ENCODE measurements at regions not wholly inside any gene's neighbourhood (a gene's known extent, or its start where the extent isn't known, plus 50 kb on each side); places are given as distances from the start of the nearest gene placed in this dataset.
A peak's percentile ranks its signal among the peaks of the same experiment; 100 is the strongest.

DNA sequence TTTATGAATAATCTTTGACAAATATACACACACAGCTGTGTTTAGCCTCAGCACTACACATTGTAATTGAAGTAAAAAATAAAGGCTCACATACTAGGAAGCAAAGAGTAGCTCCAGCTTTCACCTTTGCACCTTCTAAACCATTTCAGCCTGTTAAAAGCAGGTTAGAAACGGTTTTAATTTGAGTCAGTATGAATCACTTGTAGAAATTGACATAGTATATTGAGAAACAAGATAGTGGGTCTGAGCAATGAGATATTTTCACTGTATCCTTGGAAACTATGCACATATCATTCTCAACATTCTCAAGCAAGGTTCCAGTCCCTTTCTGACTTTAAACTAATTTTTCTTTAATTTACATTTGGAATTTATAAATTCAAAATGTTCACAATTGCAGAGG lies 380.3 kb downstream of the AASDHPPT start:
- no peak overlapping the region for H3K9ac ChIP-seq (ENCODE audit: low read length)
- H3K27me3 ChIP-seq (ENCODE audit: insufficient read depth, low read length) = no peaks in the 10 kb centered on the region
- no peaks in the 10 kb centered on the region for H3K79me2 ChIP-seq (ENCODE audit: insufficient read depth, low read length)
- Mint-ChIP-seq H3K4me1 (ENCODE audit: low read depth, unreplicated experiment) (peaks cover 33% of the 10 kb centered on the region), H3K9me3 (ENCODE audit: unreplicated experiment) (peaks cover 2% of the 10 kb centered on the region), H3K27me3 (ENCODE audit: low read depth, unreplicated experiment) (no peaks in the 10 kb centered on the region), H3K27ac (ENCODE audit: unreplicated experiment) (no peak overlapping the region), H3K4me3 (ENCODE audit: unreplicated experiment) (no peak overlapping the region), H3K36me3 (ENCODE audit: low read depth, unreplicated experiment) (no peaks in the 10 kb centered on the region)
- H2AFZ ChIP-seq (ENCODE audit: low read depth, low read length) = no peak overlapping the region
- H3K4me3 ChIP-seq (ENCODE audit: insufficient read depth, low read depth, low read length) = no peak overlapping the region
- H3K36me3 ChIP-seq (ENCODE audit: insufficient read depth, low read length) = no peaks in the 10 kb centered on the region
- H3K4me2 ChIP-seq (ENCODE audit: low read length) = peak overlapping the region; percentile 8
- FAIRE-seq (no peak), DNase-seq (ENCODE audit: low read depth) (peak; percentile 84)
- peaks cover 28% of the 10 kb centered on the region for H3K4me1 ChIP-seq (ENCODE audit: insufficient read depth, low read length)
- H3K27ac ChIP-seq (ENCODE audit: low read depth, low read length) = peak overlapping the region; percentile 66
- no peaks in the 10 kb centered on the region for H4K20me1 ChIP-seq (ENCODE audit: insufficient read depth, low read length)
- no peaks in the 10 kb centered on the region for H3K9me3 ChIP-seq (ENCODE audit: insufficient read depth, low read depth, low read length)
- TF ChIP-seq, protein P1, sequence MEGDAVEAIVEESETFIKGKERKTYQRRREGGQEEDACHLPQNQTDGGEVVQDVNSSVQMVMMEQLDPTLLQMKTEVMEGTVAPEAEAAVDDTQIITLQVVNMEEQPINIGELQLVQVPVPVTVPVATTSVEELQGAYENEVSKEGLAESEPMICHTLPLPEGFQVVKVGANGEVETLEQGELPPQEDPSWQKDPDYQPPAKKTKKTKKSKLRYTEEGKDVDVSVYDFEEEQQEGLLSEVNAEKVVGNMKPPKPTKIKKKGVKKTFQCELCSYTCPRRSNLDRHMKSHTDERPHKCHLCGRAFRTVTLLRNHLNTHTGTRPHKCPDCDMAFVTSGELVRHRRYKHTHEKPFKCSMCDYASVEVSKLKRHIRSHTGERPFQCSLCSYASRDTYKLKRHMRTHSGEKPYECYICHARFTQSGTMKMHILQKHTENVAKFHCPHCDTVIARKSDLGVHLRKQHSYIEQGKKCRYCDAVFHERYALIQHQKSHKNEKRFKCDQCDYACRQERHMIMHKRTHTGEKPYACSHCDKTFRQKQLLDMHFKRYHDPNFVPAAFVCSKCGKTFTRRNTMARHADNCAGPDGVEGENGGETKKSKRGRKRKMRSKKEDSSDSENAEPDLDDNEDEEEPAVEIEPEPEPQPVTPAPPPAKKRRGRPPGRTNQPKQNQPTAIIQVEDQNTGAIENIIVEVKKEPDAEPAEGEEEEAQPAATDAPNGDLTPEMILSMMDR (IDR thresholded peaks at IDR 0.05; ENCODE audit: insufficient read depth, low read depth, low read length) = no peak
- TF ChIP-seq EZH2 (IDR thresholded peaks at IDR 0.05; ENCODE audit: insufficient read depth, low read length) = no peak

DNA sequence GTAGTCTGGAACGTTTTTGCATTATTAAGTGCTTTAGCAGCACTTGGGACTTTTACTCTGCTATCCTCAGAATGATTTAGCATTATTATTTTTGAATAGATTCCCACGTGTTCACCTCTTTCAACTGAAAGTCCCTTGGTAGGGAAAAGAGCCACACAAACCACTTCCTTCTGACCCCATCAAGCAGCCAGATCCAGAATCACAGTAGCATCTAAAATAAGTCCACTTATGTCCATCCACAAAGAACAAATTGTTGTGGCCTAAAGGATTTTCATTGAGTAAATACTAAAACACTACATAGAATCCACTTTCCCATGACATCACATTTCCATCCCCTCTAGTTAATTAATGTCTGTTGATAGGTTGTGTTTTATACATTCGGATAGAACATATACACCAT lies 381.7 kb downstream of the AASDHPPT start:
- H3K36me3 ChIP-seq (ENCODE audit: insufficient read depth, low read length) = no peaks in the 10 kb centered on the region
- no peak overlapping the region for H3K27ac ChIP-seq (ENCODE audit: low read depth, low read length)
- DNase-seq (ENCODE audit: low read depth) (peak; percentile 73), FAIRE-seq (no peak)
- no peaks in the 10 kb centered on the region for H3K79me2 ChIP-seq (ENCODE audit: insufficient read depth, low read length)
- no peaks in the 10 kb centered on the region for H4K20me1 ChIP-seq (ENCODE audit: insufficient read depth, low read length)
- H3K27me3 ChIP-seq (ENCODE audit: insufficient read depth, low read length) = no peaks in the 10 kb centered on the region
- no peak overlapping the region for H3K9ac ChIP-seq (ENCODE audit: low read length)
- no peaks in the 10 kb centered on the region for H3K9me3 Mint-ChIP-seq (ENCODE audit: unreplicated experiment)
- H2AFZ ChIP-seq (ENCODE audit: low read depth, low read length) = no peak overlapping the region
- H3K4me2 ChIP-seq (ENCODE audit: low read length) = no peak overlapping the region
- H3K4me1 ChIP-seq (ENCODE audit: insufficient read depth, low read length) = peaks cover 34% of the 10 kb centered on the region
- no peak overlapping the region for H3K4me3 Mint-ChIP-seq (ENCODE audit: unreplicated experiment)
- TF ChIP-seq, protein P1 (IDR thresholded peaks at IDR 0.05; ENCODE audit: insufficient read depth, low read depth, low read length) = no peak
- TF ChIP-seq EZH2 (IDR thresholded peaks at IDR 0.05; ENCODE audit: insufficient read depth, low read length) = no peak
- H3K36me3 Mint-ChIP-seq (ENCODE audit: low read depth, unreplicated experiment) = no peaks in the 10 kb centered on the region
- H3K27ac Mint-ChIP-seq (ENCODE audit: unreplicated experiment) = no peak overlapping the region
- no peak overlapping the region for H3K4me3 ChIP-seq (ENCODE audit: insufficient read depth, low read depth, low read length)
- peaks cover 45% of the 10 kb centered on the region for H3K4me1 Mint-ChIP-seq (ENCODE audit: low read depth, unreplicated experiment)
- H3K27me3 Mint-ChIP-seq (ENCODE audit: low read depth, unreplicated experiment) = no peaks in the 10 kb centered on the region
- H3K9me3 ChIP-seq (ENCODE audit: insufficient read depth, low read depth, low read length) = no peaks in the 10 kb centered on the region

GRCh38 chr11:106461148-106461691 lies 383.8 kb downstream of the AASDHPPT start:
- Histone ChIP-seq H4K20me1 (ENCODE audit: insufficient read depth, low read length) (no peaks in the 10 kb centered on the region), H3K9ac (ENCODE audit: low read length) (no peak overlapping the region), H2AFZ (ENCODE audit: low read depth, low read length) (no peak overlapping the region), H3K36me3 (ENCODE audit: insufficient read depth, low read length) (no peaks in the 10 kb centered on the region), H3K27me3 (ENCODE audit: insufficient read depth, low read length) (no peaks in the 10 kb centered on the region), H3K9me3 (ENCODE audit: insufficient read depth, low read depth, low read length) (no peaks in the 10 kb centered on the region), H3K4me2 (ENCODE audit: low read length) (no peak overlapping the region), H3K27ac (ENCODE audit: low read depth, low read length) (no peak overlapping the region), H3K4me3 (ENCODE audit: insufficient read depth, low read depth, low read length) (no peak overlapping the region), H3K4me1 (ENCODE audit: insufficient read depth, low read length) (peaks cover 40% of the 10 kb centered on the region), H3K79me2 (ENCODE audit: insufficient read depth, low read length) (no peaks in the 10 kb centered on the region)
- H3K4me3 Mint-ChIP-seq (ENCODE audit: unreplicated experiment) = no peak overlapping the region
- H3K4me1 Mint-ChIP-seq (ENCODE audit: low read depth, unreplicated experiment) = peaks cover 59% of the 10 kb centered on the region
- no peaks in the 10 kb centered on the region for H3K9me3 Mint-ChIP-seq (ENCODE audit: unreplicated experiment)
- no peaks in the 10 kb centered on the region for H3K27me3 Mint-ChIP-seq (ENCODE audit: low read depth, unreplicated experiment)
- H3K27ac Mint-ChIP-seq (ENCODE audit: unreplicated experiment) = no peak overlapping the region
- FAIRE-seq (peak; percentile 45), DNase-seq (ENCODE audit: low read depth) (no peak)
- no peak for TF ChIP-seq EZH2 (IDR thresholded peaks at IDR 0.05; ENCODE audit: insufficient read depth, low read length)
- TF ChIP-seq, protein P1 (IDR thresholded peaks at IDR 0.05; ENCODE audit: insufficient read depth, low read depth, low read length) = no peak
- no peaks in the 10 kb centered on the region for H3K36me3 Mint-ChIP-seq (ENCODE audit: low read depth, unreplicated experiment)

All from astrocyte (in vitro differentiated cells and primary cell).